Testis (tissue), 2 donors: ENCODE measurements at regions not wholly inside any gene's neighbourhood (a gene's known extent, or its start where the extent isn't known, plus 50 kb on each side); places are given as distances from the start of the nearest gene placed in this dataset.

Source experiments
- POLR2A ChIP-seq: fragments of 450-650 bp; IDR thresholded peaks from one replicate; pipeline ENCODE4 v1.6.1; 2017; ENCODE audit warnings: antibody characterized with exemption, mild to moderate bottlenecking, moderate library complexity
- TF ChIP-seq, protein P1 (sequence below), 3 experiments: fragments of 450-650 bp in 2 of 3; fragments of 200-600 bp in 1 of 3; sonication (generic) in 1 of 3; IDR thresholded peaks; one replicate each; pipeline ENCODE4 v1.5.1; 2016 to 2019; ENCODE audit warnings: antibody characterized with exemption in 3 of 3, mild to moderate bottlenecking in 2 of 3, moderate library complexity in 1 of 3

DNA sequence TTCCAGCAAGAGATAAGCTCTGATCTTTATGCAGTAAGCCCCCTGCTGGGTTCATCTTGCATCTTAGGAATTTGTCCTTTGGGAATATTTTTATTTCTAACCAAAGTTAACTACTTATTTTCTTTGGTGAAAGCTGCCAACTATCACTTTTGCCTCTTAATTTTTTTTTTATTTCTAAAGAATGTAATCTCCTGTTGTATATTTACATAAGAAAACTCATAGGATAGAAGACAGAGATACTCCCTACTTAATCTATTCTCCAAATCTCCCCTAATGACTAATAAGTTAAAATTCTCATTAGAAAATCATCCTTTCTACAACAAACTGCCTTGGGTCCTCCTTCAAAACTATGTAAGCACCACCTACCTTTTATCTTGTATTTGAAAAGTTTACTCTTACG is 612.2 kb upstream of the SLC39A10 start:
- TF ChIP-seq, protein P1, sequence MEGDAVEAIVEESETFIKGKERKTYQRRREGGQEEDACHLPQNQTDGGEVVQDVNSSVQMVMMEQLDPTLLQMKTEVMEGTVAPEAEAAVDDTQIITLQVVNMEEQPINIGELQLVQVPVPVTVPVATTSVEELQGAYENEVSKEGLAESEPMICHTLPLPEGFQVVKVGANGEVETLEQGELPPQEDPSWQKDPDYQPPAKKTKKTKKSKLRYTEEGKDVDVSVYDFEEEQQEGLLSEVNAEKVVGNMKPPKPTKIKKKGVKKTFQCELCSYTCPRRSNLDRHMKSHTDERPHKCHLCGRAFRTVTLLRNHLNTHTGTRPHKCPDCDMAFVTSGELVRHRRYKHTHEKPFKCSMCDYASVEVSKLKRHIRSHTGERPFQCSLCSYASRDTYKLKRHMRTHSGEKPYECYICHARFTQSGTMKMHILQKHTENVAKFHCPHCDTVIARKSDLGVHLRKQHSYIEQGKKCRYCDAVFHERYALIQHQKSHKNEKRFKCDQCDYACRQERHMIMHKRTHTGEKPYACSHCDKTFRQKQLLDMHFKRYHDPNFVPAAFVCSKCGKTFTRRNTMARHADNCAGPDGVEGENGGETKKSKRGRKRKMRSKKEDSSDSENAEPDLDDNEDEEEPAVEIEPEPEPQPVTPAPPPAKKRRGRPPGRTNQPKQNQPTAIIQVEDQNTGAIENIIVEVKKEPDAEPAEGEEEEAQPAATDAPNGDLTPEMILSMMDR (IDR thresholded peaks at IDR 0.05) = no peak
- no peak for TF ChIP-seq POLR2A
